DND-41 (cell line): ENCODE measurements at regions not wholly inside any gene's neighbourhood (a gene's known extent, or its start where the extent isn't known, plus 50 kb on each side); places are given as distances from the start of the nearest gene placed in this dataset.
"Not testable (repeated sequence)": the region's sequence is repeated elsewhere in the genome, so short reads cannot be mapped to it uniquely, and the experiment has no call there.

ENCODE experiments used
- EZH2 ChIP-seq: IDR thresholded peaks from 3 replicates; pipeline ENCODE4 v1.6.1; 2012; ENCODE audit warnings: borderline replicate concordance, low read depth, mild to moderate bottlenecking, moderate library complexity, low read length, inconsistent platforms; ENCODE audit not compliant: severe bottlenecking
- TF ChIP-seq, protein P1 (sequence below): IDR thresholded peaks from 2 replicates; pipeline ENCODE4 v1.5.1; 2012; ENCODE audit warnings: borderline replicate concordance, low read length, moderate library complexity, mild to moderate bottlenecking; ENCODE audit not compliant: poor library complexity, severe bottlenecking; ENCODE audit errors: extremely low read depth

GRCh38 chrX:3829041-3829531 lies 115.6 kb upstream of the PRKX start:
- TF ChIP-seq, protein P1, sequence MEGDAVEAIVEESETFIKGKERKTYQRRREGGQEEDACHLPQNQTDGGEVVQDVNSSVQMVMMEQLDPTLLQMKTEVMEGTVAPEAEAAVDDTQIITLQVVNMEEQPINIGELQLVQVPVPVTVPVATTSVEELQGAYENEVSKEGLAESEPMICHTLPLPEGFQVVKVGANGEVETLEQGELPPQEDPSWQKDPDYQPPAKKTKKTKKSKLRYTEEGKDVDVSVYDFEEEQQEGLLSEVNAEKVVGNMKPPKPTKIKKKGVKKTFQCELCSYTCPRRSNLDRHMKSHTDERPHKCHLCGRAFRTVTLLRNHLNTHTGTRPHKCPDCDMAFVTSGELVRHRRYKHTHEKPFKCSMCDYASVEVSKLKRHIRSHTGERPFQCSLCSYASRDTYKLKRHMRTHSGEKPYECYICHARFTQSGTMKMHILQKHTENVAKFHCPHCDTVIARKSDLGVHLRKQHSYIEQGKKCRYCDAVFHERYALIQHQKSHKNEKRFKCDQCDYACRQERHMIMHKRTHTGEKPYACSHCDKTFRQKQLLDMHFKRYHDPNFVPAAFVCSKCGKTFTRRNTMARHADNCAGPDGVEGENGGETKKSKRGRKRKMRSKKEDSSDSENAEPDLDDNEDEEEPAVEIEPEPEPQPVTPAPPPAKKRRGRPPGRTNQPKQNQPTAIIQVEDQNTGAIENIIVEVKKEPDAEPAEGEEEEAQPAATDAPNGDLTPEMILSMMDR: not testable (repeated sequence)
- not testable (repeated sequence) for TF ChIP-seq EZH2
